ENCODE measurements at regions not wholly inside any gene's neighbourhood (a gene's known extent, or its start where the extent isn't known, plus 50 kb on each side); places are given as distances from the start of the nearest gene placed in this dataset.

GRCh38 chr5:82562696-82563240, 284.6 kb upstream of the RPS23 start:
- peaks cover 0 to 4% (median 0%) of the 10 kb centered on the region in 8 donors for H3K9me3 ChIP-seq
- no peaks in the 10 kb centered on the region for H3K4me1 ChIP-seq
- TF ChIP-seq POLR2A (IDR thresholded peaks at IDR 0.05) = no peak
- TF ChIP-seq CTCF (IDR thresholded peaks at IDR 0.05 in 8 of 11, conservative IDR thresholded peaks at IDR 0.05 in 3 of 11) = no peak
- TF ChIP-seq POLR2AphosphoS5 (IDR thresholded peaks at IDR 0.05) = no peak
- DNase-seq = no peak
- WGBS, 5 donors = 86 to 91% (median 90%) methylated on average over 5 to 6 of the region's 6 CpGs
- H3K4me3 ChIP-seq = no peak overlapping the region
- no peaks in the 10 kb centered on the region for H3K27me3 ChIP-seq (replicated peaks in 1 of 7)
- intact Hi-C loops (cut with DNase I; ENCODE audit: low total_unique reads) = no loop called here
- H3K27ac ChIP-seq = no peak overlapping the region
- no peaks in the 10 kb centered on the region for H3K36me3 ChIP-seq

GRCh38 chr5:82561797-82562196, 283.6 kb upstream of the RPS23 start:
- H3K27me3 ChIP-seq (replicated peaks in 1 of 7) = no peaks in the 10 kb centered on the region
- H3K36me3 ChIP-seq = no peaks in the 10 kb centered on the region
- WGBS, 5 donors = 64 to 96% (median 84%) methylated on average over 2 of the region's 2 CpGs
- H3K9me3 ChIP-seq = peaks cover 0 to 9% (median 0%) of the 10 kb centered on the region in 8 donors
- no peak overlapping the region for H3K27ac ChIP-seq
- no peak for TF ChIP-seq POLR2A (IDR thresholded peaks at IDR 0.05)
- TF ChIP-seq CTCF (IDR thresholded peaks at IDR 0.05 in 8 of 11, conservative IDR thresholded peaks at IDR 0.05 in 3 of 11) = no peak
- no peak for TF ChIP-seq POLR2AphosphoS5 (IDR thresholded peaks at IDR 0.05)
- no peak for DNase-seq
- intact Hi-C loops (cut with DNase I; ENCODE audit: low total_unique reads) = no loop called here
- no peaks in the 10 kb centered on the region for H3K4me1 ChIP-seq
- H3K4me3 ChIP-seq = no peak overlapping the region

- intact Hi-C loops (cut with DNase I; ENCODE audit: low total_unique reads) = no loop called here
- no peak for DNase-seq
- Histone ChIP-seq H3K4me3 (no peak overlapping the region), H3K36me3 (no peaks in the 10 kb centered on the region), H3K4me1 (no peaks in the 10 kb centered on the region), H3K9me3 (peaks cover 0 to 9% (median 0%) of the 10 kb centered on the region in 8 donors), H3K27ac (no peak overlapping the region), H3K27me3 (replicated peaks in 1 of 7) (no peaks in the 10 kb centered on the region)
- WGBS, 5 donors = 60 to 85% (median 82%) methylated on average over 1 of the region's 1 CpG
- TF ChIP-seq CTCF (IDR thresholded peaks at IDR 0.05 in 8 of 11, conservative IDR thresholded peaks at IDR 0.05 in 3 of 11) = no peak
- no peak for TF ChIP-seq POLR2A (IDR thresholded peaks at IDR 0.05)
- TF ChIP-seq POLR2AphosphoS5 (IDR thresholded peaks at IDR 0.05) = no peak
Observed at GRCh38 chr5:82560969-82561368, 282.8 kb upstream of the RPS23 start.

- intact Hi-C loops (cut with DNase I; ENCODE audit: low total_unique reads) = no loop called here
Observed at GRCh38 chr5:82560561-82560960, 282.4 kb upstream of the RPS23 start.

More at GRCh38 chr5:82560561-82560960, 282.4 kb upstream of the RPS23 start:
- no peak for TF ChIP-seq POLR2AphosphoS5 (IDR thresholded peaks at IDR 0.05)
- TF ChIP-seq CTCF (IDR thresholded peaks at IDR 0.05 in 8 of 11, conservative IDR thresholded peaks at IDR 0.05 in 3 of 11) = no peak
- no peak for TF ChIP-seq POLR2A (IDR thresholded peaks at IDR 0.05)
- Histone ChIP-seq H3K27me3 (replicated peaks in 1 of 7) (no peaks in the 10 kb centered on the region), H3K36me3 (no peaks in the 10 kb centered on the region), H3K4me1 (no peaks in the 10 kb centered on the region), H3K9me3 (peaks cover 0 to 9% (median 0%) of the 10 kb centered on the region in 8 donors), H3K27ac (no peak overlapping the region), H3K4me3 (no peak overlapping the region)
- WGBS, 5 donors = 80 to 90% (median 83%) methylated on average over 4 of the region's 4 CpGs
- DNase-seq = no peak
